ENCODE measurements at regions not wholly inside any gene's neighbourhood (a gene's known extent, or its start where the extent isn't known, plus 50 kb on each side); places are given as distances from the start of the nearest gene placed in this dataset.
"Not testable (repeated sequence)": the region's sequence is repeated elsewhere in the genome, so short reads cannot be mapped to it uniquely, and the experiment has no call there.

- H3K27ac ChIP-seq (ENCODE audit: low read depth, low read length); FAIRE-seq; H3K18ac ChIP-seq (ENCODE audit: extremely low read depth, low read length); H2AK5ac ChIP-seq (ENCODE audit: low read depth, low read length); H2BK5ac ChIP-seq (ENCODE audit: low read depth, low read length); H2BK120ac ChIP-seq (replicated peaks; ENCODE audit: low read depth, low read length); H3K23ac ChIP-seq (ENCODE audit: insufficient read length); H4K20me1 ChIP-seq (replicated peaks in 1 of 2; ENCODE audit: control insufficient read depth in 1 of 2, insufficient read depth in 2 of 2, low read length in 2 of 2); POLR2A ChIA-PET (ENCODE audit: partially characterized antibody); H3K4me3 ChIP-seq (ENCODE audit: extremely low read depth in 1 of 4, insufficient read depth in 2 of 4, low read depth in 3 of 4, low read length in 4 of 4); H4K8ac ChIP-seq (ENCODE audit: extremely low read depth, insufficient read depth, low read length); H3K4ac ChIP-seq (replicated peaks; ENCODE audit: insufficient read length, low read depth, low read length); H3K9ac ChIP-seq (replicated peaks in 1 of 4; ENCODE audit: extremely low read depth in 1 of 4, low read depth in 3 of 4, low read length in 3 of 4); H2BK12ac ChIP-seq (ENCODE audit: low read depth, low read length); H3K27me3 ChIP-seq (replicated peaks in 1 of 4; ENCODE audit: control insufficient read depth in 3 of 4, extremely low read depth in 1 of 4, insufficient read depth in 3 of 4, low read length in 3 of 4); CTCF ChIA-PET (ENCODE audit: partially characterized antibody); DNase-seq (ENCODE audit: low read depth in 1 of 2, low spot score in 2 of 2); H4K91ac ChIP-seq (replicated peaks; ENCODE audit: insufficient read length, low read length); H2BK15ac ChIP-seq (ENCODE audit: low read length); H3K14ac ChIP-seq (ENCODE audit: insufficient read length); H4K5ac ChIP-seq (ENCODE audit: insufficient read length, low read depth, low read length); H3K4me2 ChIP-seq (ENCODE audit: insufficient read depth in 1 of 2, low read depth in 2 of 2, low read length in 2 of 2); H3K23me2 ChIP-seq (ENCODE audit: low read depth, low read length); H3K4me1 ChIP-seq (replicated peaks in 1 of 4; ENCODE audit: control insufficient read depth in 3 of 4, insufficient read depth in 4 of 4, low read length in 3 of 4); H3K79me2 ChIP-seq (ENCODE audit: control insufficient read depth in 1 of 2, insufficient read depth in 2 of 2, low read length in 2 of 2); H3K56ac ChIP-seq (replicated peaks; ENCODE audit: insufficient read length, low read depth, low read length); H2BK20ac ChIP-seq (ENCODE audit: low read length); H3K79me1 ChIP-seq (ENCODE audit: low read depth, low read length); H2AFZ ChIP-seq (ENCODE audit: low read length); H3K36me3 ChIP-seq (ENCODE audit: control insufficient read depth in 2 of 4, insufficient read depth in 4 of 4, low read length in 3 of 4): not testable (repeated sequence)
- 93% methylated on average over 6 of the region's 52 CpGs; no CpG with 5 or more reads in 1 of the 2 experiments for WGBS, 2 experiments (ENCODE audit: extremely low coverage in 1 of 2, insufficient coverage in 1 of 2, insufficient read length in 1 of 2, insufficient replicate concordance in 2 of 2, low coverage in 1 of 2, low lambda C conversion rate in 2 of 2, missing lambda C conversion rate in 1 of 2)
- H3K9me3 ChIP-seq (ENCODE audit: insufficient read depth in 2 of 2, low read depth in 1 of 2, low read length in 1 of 2): peaks cover 0 to 13% of the 10 kb centered on the region in 2 experiments; a peak in 1 of 4 replicates
Measured at GRCh38 chrX:51119058-51119926, 208.8 kb downstream of the BMP15 start.

GRCh38 chrX:51125743-51126142 lies 206.9 kb upstream of the NUDT10 start:
- H3K4me3 ChIP-seq (ENCODE audit: extremely low read depth in 1 of 4, insufficient read depth in 2 of 4, low read depth in 3 of 4, low read length in 4 of 4); FAIRE-seq; H2BK15ac ChIP-seq (ENCODE audit: low read length); H3K4me1 ChIP-seq (replicated peaks in 1 of 4; ENCODE audit: control insufficient read depth in 3 of 4, insufficient read depth in 4 of 4, low read length in 3 of 4); H3K56ac ChIP-seq (replicated peaks; ENCODE audit: insufficient read length, low read depth, low read length); H2BK20ac ChIP-seq (ENCODE audit: low read length); H3K36me3 ChIP-seq (ENCODE audit: control insufficient read depth in 2 of 4, insufficient read depth in 4 of 4, low read length in 3 of 4); H4K8ac ChIP-seq (ENCODE audit: extremely low read depth, insufficient read depth, low read length); H3K4ac ChIP-seq (replicated peaks; ENCODE audit: insufficient read length, low read depth, low read length); H3K9ac ChIP-seq (replicated peaks in 1 of 4; ENCODE audit: extremely low read depth in 1 of 4, low read depth in 3 of 4, low read length in 3 of 4); H2AFZ ChIP-seq (ENCODE audit: low read length); H3K23me2 ChIP-seq (ENCODE audit: low read depth, low read length); POLR2A ChIA-PET (ENCODE audit: partially characterized antibody); H2BK120ac ChIP-seq (replicated peaks; ENCODE audit: low read depth, low read length); H3K18ac ChIP-seq (ENCODE audit: extremely low read depth, low read length); H3K14ac ChIP-seq (ENCODE audit: insufficient read length); H4K20me1 ChIP-seq (replicated peaks in 1 of 2; ENCODE audit: control insufficient read depth in 1 of 2, insufficient read depth in 2 of 2, low read length in 2 of 2); H4K5ac ChIP-seq (ENCODE audit: insufficient read length, low read depth, low read length); H3K9me3 ChIP-seq (ENCODE audit: insufficient read depth in 2 of 2, low read depth in 1 of 2, low read length in 1 of 2); H4K91ac ChIP-seq (replicated peaks; ENCODE audit: insufficient read length, low read length); H3K23ac ChIP-seq (ENCODE audit: insufficient read length); H2BK12ac ChIP-seq (ENCODE audit: low read depth, low read length); H3K79me2 ChIP-seq (ENCODE audit: control insufficient read depth in 1 of 2, insufficient read depth in 2 of 2, low read length in 2 of 2); H2AK5ac ChIP-seq (ENCODE audit: low read depth, low read length); DNase-seq (ENCODE audit: low read depth in 1 of 2, low spot score in 2 of 2); H2BK5ac ChIP-seq (ENCODE audit: low read depth, low read length); CTCF ChIA-PET (ENCODE audit: partially characterized antibody); H3K27ac ChIP-seq (ENCODE audit: low read depth, low read length); H3K4me2 ChIP-seq (ENCODE audit: insufficient read depth in 1 of 2, low read depth in 2 of 2, low read length in 2 of 2); H3K27me3 ChIP-seq (replicated peaks in 1 of 4; ENCODE audit: control insufficient read depth in 3 of 4, extremely low read depth in 1 of 4, insufficient read depth in 3 of 4, low read length in 3 of 4); H3K79me1 ChIP-seq (ENCODE audit: low read depth, low read length): not testable (repeated sequence)
- WGBS, 2 experiments (ENCODE audit: extremely low coverage in 1 of 2, insufficient coverage in 1 of 2, insufficient read length in 1 of 2, insufficient replicate concordance in 2 of 2, low coverage in 1 of 2, low lambda C conversion rate in 2 of 2, missing lambda C conversion rate in 1 of 2): 65% methylated on average over 4 of the region's 4 CpGs; no CpG with 5 or more reads in 1 of the 2 experiments

All from H1 (cell line).